ENCODE measurements at regions not wholly inside any gene's neighbourhood (a gene's known extent, or its start where the extent isn't known, plus 50 kb on each side); places are given as distances from the start of the nearest gene placed in this dataset.

DNA sequence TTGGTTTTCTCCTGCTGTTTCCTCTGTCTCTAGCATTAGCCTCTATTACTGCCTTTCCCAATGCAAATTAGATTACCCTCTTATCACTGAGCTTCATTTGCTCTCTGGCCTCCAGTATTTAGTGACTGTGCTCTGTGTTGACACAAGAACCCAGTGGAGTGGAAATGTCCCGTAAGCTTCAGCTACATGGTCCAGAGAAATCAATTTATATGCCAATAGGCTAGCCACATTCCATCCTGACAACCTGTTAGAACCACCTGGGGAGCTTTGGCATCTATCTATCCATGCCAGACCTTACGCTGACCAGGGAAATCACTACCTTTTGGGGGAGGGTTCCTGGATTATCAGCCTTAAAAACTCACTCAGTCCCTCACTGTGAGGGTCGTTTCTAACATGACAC is 459.6 kb downstream of the UTRN start:
- TF ChIP-seq ELF4 (CRISPR knock-in tag; IDR thresholded peaks at IDR 0.05; ENCODE audit: low read depth) (no peak), NFYB (CRISPR knock-in tag; conservative IDR thresholded peaks at IDR 0.05; ENCODE audit: low read depth) (no peak), CREB1 (CRISPR knock-in tag; IDR thresholded peaks at IDR 0.05) (no peak), NFE2L1 (CRISPR knock-in tag; IDR thresholded peaks at IDR 0.05) (no peak), SMAD4 (CRISPR knock-in tag; IDR thresholded peaks at IDR 0.05) (no peak)
- TF ChIP-seq, protein P1, sequence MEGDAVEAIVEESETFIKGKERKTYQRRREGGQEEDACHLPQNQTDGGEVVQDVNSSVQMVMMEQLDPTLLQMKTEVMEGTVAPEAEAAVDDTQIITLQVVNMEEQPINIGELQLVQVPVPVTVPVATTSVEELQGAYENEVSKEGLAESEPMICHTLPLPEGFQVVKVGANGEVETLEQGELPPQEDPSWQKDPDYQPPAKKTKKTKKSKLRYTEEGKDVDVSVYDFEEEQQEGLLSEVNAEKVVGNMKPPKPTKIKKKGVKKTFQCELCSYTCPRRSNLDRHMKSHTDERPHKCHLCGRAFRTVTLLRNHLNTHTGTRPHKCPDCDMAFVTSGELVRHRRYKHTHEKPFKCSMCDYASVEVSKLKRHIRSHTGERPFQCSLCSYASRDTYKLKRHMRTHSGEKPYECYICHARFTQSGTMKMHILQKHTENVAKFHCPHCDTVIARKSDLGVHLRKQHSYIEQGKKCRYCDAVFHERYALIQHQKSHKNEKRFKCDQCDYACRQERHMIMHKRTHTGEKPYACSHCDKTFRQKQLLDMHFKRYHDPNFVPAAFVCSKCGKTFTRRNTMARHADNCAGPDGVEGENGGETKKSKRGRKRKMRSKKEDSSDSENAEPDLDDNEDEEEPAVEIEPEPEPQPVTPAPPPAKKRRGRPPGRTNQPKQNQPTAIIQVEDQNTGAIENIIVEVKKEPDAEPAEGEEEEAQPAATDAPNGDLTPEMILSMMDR (IDR thresholded peaks at IDR 0.05) = no peak
- TF ChIP-seq, protein P2, sequence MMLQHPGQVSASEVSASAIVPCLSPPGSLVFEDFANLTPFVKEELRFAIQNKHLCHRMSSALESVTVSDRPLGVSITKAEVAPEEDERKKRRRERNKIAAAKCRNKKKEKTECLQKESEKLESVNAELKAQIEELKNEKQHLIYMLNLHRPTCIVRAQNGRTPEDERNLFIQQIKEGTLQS (CRISPR knock-in tag; conservative IDR thresholded peaks at IDR 0.05) = no peak
- TF ChIP-seq, protein P3, sequence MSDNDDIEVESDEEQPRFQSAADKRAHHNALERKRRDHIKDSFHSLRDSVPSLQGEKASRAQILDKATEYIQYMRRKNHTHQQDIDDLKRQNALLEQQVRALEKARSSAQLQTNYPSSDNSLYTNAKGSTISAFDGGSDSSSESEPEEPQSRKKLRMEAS (CRISPR knock-in tag; IDR thresholded peaks at IDR 0.05) = no peak
- TF ChIP-seq, protein P4, sequence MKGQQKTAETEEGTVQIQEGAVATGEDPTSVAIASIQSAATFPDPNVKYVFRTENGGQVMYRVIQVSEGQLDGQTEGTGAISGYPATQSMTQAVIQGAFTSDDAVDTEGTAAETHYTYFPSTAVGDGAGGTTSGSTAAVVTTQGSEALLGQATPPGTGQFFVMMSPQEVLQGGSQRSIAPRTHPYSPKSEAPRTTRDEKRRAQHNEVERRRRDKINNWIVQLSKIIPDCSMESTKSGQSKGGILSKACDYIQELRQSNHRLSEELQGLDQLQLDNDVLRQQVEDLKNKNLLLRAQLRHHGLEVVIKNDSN (CRISPR knock-in tag; IDR thresholded peaks at IDR 0.05) = no peak
- TF ChIP-seq, protein P5, sequence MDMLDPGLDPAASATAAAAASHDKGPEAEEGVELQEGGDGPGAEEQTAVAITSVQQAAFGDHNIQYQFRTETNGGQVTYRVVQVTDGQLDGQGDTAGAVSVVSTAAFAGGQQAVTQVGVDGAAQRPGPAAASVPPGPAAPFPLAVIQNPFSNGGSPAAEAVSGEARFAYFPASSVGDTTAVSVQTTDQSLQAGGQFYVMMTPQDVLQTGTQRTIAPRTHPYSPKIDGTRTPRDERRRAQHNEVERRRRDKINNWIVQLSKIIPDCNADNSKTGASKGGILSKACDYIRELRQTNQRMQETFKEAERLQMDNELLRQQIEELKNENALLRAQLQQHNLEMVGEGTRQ (CRISPR knock-in tag; IDR thresholded peaks at IDR 0.05) = no peak

All from WTC11 (cell line).